ENCODE measurements at regions not wholly inside any gene's neighbourhood (a gene's known extent, or its start where the extent isn't known, plus 50 kb on each side); places are given as distances from the start of the nearest gene placed in this dataset.

- no peak for DNase-seq (ENCODE audit: low spot score)
These were observed 240.6 kb upstream of the ADAMTSL1 start for GRCh38 chr9:18233311-18233710.

GRCh38 chr9:18233776-18234445, 240.0 kb upstream of the ADAMTSL1 start:
- DNase-seq (ENCODE audit: low spot score): peak; percentile 84

- no peak for DNase-seq (ENCODE audit: low spot score)
These were observed 238.6 kb upstream of the ADAMTSL1 start for GRCh38 chr9:18235181-18235908.

DNA sequence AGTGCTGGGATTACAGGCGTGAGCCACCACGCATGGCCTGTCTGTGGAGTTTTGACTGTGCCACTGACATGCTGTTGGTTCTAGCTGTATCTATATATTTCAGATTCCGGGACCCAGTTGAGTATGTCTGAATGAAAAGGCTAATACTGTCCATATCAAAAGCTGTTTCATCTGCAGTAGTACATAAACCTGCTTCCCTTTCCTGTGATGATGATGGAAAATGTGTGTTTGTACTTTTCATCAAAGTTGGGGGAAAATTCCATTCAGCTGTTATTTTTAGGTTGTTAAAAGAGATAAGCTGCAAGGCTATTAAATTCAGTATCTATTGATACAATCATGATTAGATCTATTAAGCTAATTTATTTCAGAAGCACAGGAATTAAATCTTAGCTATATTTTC, 237.6 kb upstream of the ADAMTSL1 start:
- DNase-seq (ENCODE audit: low spot score): no peak

- DNase-seq (ENCODE audit: low spot score): no peak
These were observed 236.2 kb upstream of the ADAMTSL1 start for GRCh38 chr9:18237776-18238175.

GRCh38 chr9:18238254-18238653, 235.7 kb upstream of the ADAMTSL1 start:
- DNase-seq (ENCODE audit: low spot score): no peak

GRCh38 chr9:18238752-18239447, 235.1 kb upstream of the ADAMTSL1 start:
- DNase-seq (ENCODE audit: low spot score): no peak

GRCh38 chr9:18240213-18240612, 233.7 kb upstream of the ADAMTSL1 start:
- no peak for DNase-seq (ENCODE audit: low spot score)

DNA sequence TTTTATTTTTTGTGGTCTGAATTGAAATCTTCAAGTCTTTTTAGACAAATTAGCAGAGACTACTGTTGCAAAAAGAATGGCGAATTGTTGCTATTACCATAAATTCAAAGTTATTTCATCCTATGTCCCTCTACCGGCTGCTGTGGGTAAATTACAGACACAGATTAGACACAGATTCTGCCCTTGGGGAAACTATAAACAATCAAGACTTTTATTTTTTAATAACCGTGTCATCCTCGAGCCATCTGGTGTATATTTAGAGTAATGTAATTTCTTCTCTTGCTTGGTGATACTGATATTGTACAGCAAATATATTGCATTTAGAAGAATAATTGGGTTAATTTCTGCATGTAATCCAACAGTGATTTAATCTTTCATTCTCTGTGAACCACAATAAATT, 228.0 kb upstream of the ADAMTSL1 start:
- no peak for DNase-seq (ENCODE audit: low spot score)

DNA sequence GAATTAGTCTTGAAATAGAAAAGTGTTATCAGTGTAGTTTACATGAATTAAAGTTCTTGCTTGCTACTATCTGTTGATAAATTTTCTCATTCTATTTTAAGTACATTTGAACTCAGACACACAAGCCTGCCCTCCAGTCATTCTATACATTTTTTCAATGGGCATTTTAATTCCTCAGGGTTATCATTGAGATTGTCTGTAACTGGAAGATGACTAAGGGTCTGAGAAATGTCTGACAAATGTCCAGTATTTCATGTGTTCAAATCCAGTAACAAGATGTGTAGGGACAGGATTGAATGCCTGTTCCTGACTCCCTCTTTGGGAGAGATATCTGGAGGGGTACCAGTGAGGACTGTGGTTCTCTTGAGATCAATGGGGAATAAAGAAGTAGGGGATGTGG, 223.9 kb upstream of the ADAMTSL1 start:
- DNase-seq (ENCODE audit: low spot score): no peak

DNA sequence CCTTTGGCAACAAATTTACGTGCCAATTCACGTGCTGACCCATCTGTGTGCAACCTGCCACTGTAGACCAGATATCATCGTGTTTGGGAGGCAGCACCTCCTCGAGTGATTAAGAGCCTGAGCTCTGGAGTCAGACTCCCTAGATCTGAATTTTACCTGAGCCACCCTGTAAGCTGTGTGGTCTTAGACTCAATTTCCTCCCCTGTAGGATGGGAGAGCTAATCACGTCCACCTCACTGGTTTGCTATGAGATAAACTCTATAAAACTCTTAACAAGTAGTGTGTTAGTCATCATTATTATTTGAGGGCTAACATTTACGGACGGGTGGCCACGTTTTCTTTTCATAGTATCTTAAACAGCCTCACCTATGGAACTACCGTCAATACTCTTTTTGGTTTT, 220.0 kb upstream of the ADAMTSL1 start:
- no peak for DNase-seq (ENCODE audit: low spot score)

- DNase-seq (ENCODE audit: low spot score): peak; percentile 86
These were observed 218.8 kb upstream of the ADAMTSL1 start for GRCh38 chr9:18255158-18255629.

- no peak for DNase-seq (ENCODE audit: low spot score)
These were observed 218.2 kb upstream of the ADAMTSL1 start for GRCh38 chr9:18255747-18256146.

DNA sequence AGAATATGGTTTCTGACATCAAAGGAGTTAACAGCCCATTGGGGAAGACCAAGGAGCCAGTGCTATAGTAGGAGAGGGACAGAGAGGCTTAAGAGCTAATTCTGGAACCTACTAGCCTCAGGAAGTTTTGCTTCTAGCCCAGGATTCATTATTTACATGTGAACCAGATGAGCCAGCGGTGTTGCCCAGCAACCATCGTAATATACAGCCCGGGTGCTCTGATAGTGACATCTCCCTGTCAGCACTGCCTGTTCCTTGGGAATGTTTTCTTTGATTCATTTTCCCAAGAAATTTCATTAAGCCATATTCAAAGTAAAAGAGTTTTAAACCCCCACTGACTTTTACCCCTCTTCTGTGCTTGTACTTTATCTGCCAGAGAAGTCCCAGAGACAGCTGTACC, 217.4 kb upstream of the ADAMTSL1 start:
- DNase-seq (ENCODE audit: low spot score): no peak

DNA sequence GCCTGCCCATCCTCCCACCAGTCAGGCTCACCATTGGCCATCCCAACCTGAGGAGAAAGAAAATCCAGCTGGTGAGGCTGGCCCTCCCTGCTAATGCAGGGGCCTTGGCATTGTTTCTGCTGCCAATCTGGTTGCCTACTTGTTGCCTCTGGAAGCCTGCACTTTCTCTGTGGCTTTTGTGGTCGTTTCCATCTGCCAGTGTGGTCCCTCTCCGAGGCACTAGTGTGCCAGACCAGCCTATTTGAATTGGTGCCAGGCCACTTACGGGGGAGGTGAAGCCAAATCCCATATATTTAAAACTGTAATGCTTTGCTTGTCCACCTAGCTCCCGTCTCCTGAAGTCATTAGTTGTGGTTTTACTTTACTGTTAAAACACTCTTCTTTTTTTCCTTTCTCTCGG, 213.4 kb upstream of the ADAMTSL1 start:
- no peak for DNase-seq (ENCODE audit: low spot score)

DNA sequence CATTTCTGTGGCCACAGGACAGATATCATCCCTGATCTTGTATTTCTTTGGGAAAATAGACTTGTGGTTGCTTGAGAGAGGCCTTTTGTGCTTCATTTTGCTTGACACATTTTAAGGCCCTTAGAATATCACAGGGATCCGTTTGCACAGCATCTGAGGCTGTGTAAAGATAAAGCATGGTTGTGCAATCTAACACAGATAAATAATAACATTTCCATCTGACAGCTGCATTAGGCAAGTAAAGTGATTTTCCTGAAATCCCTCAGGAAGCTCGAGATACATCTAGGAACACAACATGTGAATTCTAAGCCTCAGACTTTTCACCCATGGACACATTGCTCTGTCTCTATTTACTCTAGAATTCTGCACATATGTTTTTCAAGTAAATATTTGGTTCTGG, 212.8 kb upstream of the ADAMTSL1 start:
- no peak for DNase-seq (ENCODE audit: low spot score)

- DNase-seq (ENCODE audit: low spot score): no peak
These were observed 210.6 kb upstream of the ADAMTSL1 start for GRCh38 chr9:18263377-18263776.

DNA sequence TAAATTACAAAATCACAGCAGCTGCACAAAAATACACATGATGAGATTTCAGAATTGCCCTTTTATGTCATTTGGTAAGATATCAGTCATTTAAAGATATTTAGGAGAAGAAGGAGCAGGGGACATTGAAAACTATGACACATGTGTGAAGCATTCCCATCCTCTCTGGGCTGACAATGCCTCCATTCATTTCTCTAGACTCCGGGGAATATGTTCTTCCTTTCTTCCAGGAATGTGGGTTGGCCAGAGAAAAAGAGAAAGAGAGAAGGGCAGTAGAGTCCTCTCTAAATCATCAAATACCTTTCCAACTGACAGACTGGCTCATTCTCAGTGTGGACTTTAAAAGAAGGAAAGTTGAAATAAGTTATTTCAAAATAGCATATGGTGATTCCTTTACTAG, 205.6 kb upstream of the ADAMTSL1 start:
- no peak for DNase-seq (ENCODE audit: low spot score)

DNA sequence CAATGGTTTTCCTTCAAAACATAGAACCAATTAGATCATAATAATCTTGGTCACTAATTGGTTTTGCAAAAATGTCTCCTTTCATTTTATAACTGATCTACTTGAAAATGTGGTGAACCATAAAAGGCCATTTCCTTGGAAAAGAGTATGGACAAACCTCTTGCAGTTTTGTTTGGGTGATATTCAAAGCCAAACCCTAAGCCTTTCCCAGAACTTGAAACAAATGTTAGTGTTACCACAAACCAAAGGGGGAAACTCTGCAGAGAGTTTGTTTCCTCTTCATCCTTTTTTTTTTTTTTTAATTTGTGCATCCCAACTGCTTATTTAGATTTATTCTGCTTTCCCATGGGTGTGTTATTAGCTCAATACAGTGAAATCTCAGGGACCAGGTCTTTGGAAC, 204.4 kb upstream of the ADAMTSL1 start:
- DNase-seq (ENCODE audit: low spot score): no peak

- DNase-seq (ENCODE audit: low spot score): no peak
These were observed 199.3 kb upstream of the ADAMTSL1 start for GRCh38 chr9:18274693-18275092.

- no peak for DNase-seq (ENCODE audit: low spot score)
These were observed 198.5 kb upstream of the ADAMTSL1 start for GRCh38 chr9:18275313-18275990.

GRCh38 chr9:18281291-18281690, 192.7 kb upstream of the ADAMTSL1 start:
- DNase-seq (ENCODE audit: low spot score): no peak

DNA sequence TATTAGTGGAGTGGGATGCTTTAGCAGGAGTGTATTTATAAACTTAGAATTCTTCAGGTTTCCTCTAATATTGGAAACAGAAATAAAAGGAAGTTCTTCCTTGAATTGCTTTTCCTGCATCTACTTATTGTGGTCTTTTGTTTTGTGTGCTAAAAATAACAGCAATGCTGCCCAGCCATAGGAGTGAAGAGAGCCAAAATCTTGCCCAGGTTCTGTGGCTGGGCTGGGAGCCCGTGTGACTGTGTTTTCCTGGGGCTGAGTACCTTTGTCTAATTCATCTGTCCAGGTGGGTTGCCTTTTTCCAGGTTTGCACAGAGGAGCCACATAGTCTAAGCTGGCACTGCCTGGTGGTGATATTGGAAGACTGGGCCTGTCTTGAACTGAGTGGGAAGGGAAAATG, 179.7 kb upstream of the ADAMTSL1 start:
- no peak for DNase-seq (ENCODE audit: low spot score)

Measured in cerebellar cortex (tissue), 1 donor.